ENCODE measurements at regions not wholly inside any gene's neighbourhood (a gene's known extent, or its start where the extent isn't known, plus 50 kb on each side); places are given as distances from the start of the nearest gene placed in this dataset.

DNA sequence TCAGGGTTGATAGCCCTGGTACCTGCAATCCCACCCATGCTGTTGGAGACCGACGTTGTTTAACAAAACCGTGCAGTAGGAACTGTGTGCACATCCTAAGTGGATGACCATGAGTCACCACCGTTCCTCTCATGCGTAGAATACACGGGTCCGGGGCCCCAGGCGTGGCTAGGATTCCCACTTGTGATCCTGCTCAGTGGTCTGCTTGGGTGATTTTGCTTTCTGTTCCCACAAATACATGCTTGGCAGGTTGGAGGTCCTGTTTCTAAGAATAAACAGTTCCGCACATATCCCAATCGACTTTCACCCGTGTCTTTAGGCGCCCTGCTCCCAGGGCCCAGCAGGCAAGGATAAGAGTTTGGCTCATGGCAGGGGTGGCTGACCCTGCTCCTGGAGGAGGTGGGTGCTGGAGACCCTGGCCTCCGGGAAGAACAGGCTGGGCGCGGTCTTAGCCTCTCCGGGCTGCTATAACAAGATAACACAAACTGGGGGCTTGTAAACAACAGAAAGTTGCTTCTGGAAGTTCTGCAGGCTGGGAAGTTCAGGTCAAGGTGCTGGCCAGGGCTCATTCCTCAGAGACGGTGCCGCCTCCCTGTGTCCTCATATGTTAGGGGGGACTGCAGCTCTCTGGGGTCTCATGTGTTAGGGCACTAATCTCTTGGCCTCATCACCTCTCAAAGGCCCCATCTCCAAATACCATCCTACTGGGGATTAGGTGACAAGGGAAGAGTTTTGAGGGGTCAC is 1028.3 kb downstream of the BRD1 start:
- DNase-seq (ENCODE audit: low read depth), result no peak

DNA sequence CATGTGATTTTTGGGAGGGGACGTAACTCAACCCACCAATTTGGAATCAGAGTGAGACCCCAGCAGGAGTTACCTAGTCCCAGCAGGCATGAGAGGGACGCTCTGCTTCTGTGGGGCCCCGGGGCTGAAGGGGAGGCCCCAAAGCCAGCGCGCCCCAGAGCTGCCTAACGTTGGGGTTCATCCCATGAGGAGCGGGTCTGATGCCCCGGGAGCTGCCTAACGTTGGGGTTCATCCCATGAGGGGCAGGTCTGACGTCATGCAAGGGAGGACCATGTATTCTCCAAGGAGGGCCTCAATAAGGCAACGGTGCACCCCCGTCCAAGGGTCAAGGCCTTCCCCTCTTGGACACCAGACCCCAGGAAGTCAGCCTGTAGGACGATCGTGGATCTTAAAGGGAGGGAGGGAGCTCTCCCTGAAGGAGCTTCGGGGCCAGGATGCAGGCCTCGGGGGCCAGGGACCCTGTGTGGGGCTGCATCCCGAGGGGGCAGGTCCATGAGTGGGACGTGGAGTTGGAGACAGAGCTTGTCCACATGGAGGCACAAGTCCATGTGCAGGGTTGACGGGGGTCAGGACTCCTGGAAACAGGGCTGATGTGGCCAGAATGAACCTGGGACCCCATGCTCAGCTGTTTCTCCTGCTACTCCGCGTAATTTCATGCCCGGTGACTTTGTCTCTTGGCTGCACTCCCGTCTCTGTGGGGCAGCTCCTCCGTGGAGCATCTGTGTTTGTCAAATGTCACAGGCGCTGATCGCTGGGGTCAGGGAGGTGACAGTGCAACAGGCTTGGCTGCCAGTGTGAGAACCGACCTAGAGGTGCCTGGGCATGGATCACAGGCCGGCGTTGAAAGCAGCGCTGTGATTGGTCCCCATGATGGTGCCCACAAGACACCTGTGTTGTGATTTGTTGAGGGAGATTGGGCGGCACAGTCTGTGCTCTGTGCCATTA is 1029.1 kb downstream of the BRD1 start:
- DNase-seq (ENCODE audit: low read depth), result no peak

DNA sequence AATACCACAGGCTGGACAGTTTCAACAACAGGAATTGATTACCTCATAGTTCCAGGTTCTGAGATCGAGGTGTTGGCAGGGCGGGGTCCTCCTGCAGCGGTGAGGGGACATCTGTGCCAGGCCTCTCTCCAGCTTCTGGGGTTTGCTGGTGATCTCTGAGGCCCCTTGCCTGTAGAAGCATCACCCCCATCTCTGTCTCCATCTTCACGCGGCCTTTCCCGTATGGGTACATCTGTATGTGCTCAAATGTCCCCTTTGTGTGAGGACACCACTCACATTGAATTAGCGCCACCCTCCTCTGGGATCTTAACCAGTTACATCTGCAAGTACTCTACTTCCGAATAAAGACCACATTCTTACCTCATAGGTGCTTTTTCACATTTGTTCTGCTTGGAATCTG is 1029.9 kb downstream of the BRD1 start:
- DNase-seq (ENCODE audit: low read depth), result no peak

DNA sequence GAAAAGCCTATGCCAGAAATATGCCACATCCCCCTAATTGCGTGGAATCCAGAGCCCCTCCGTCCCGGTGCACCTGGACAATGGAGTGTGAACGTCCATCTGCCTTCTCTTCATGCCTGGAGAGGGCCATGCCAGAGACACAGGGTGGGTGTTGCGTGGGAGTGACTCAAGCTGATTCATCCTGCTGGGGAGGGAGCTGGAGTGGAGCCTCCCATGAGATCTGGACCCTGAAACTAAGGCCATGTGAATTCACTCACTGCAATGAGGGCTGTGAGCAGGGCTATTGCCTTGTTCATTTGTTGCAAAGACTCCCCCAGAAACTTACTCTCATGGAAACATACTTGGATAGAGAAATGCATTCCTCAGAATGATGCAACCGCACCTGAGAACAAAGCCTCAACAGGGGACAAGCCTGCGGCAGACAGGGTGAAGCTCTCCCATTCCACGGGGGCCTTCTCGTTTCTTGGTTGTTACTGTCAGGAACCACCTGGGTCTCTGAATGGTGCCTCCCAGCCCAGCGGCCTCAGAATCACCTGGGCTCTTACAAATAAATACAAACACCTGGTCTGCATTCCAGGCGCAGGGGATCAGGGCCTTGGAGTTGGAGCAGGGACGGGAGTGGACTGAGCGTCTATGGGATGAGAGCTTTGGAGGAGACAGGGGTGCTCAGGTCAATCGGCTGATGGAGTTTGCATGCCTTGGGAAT is 1031.2 kb downstream of the BRD1 start:
- DNase-seq (ENCODE audit: low read depth), result peak; percentile 43

DNA sequence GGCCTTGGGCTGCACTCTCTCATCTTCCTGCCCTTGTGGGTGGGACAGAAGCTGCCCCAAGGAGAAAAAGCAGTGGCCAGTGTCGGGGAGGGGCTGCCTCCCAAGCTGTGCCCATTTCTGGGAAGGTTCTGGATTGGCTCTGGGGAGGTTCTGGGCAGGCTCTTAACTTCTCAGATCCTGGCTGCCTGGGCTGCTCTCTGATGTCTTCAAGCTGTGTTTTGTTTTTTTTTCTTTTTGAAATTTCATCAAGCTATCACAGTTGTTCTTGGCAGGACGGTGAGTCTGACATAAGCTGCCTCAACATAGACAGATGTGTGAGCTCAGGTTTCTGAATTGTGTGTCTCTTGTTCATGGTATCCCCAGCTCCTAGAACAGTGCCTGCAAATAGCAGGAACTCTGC is 1032.0 kb downstream of the BRD1 start:
- peak; percentile 17 for DNase-seq (ENCODE audit: low read depth)

DNA sequence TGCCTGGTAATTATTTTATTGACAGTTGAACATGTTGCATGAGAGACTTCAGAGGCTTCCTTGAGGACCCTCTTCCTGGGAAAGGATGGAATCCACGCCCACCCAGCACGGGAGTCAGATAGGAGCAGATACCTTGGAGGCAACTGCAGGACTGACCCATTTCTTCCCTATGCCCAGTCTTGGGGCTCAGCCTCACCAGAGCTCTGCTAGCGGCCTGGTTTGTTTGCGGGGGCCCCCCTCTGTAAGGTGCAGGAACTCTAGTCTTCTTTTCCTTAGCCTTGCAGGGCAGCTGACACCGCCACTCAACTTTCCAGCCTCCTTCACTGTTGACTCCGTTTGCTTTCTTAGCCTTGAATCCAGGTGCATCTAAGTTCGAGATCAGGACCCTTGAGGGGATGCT is 1032.8 kb downstream of the BRD1 start:
- DNase-seq (ENCODE audit: low read depth), result no peak

DNA sequence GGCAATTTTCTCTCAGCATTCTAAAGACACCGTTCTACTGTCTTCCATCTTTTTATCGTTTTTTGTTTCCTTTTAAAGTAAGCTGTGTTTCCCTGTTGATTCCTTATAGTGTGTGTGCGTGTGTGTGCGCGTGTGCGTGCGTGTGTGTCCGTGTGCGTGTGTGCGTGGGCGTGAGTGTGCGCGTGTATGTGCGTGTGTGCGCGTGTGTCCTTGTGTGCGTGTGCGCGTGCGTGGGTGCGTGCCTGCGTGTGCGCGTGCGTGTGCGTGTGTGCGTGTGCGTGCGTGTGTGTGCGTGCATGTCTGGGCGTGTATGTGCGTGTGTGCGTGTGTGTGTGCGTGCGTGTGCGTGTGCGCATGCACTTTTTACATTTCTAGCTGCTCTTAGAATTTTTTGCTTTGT is 1033.7 kb downstream of the BRD1 start:
- no peak for DNase-seq (ENCODE audit: low read depth)

DNA sequence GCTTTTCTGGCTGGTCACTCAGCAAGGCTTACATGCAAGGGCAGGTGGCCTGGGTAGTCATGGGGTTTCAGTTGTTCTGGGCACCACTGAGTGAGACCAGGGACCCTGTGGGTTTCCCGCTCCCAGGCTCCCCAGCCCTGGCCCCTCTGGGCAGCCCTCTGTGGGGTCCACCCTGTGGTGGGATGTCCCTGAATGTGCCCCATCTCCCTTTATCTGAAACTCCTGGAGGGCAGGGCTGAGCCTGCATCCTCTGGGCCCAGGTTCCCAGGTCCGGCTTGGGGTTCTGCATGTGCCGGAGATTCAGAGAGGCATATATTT is 1041.0 kb downstream of the BRD1 start:
- DNase-seq (ENCODE audit: low read depth), result no peak

DNA sequence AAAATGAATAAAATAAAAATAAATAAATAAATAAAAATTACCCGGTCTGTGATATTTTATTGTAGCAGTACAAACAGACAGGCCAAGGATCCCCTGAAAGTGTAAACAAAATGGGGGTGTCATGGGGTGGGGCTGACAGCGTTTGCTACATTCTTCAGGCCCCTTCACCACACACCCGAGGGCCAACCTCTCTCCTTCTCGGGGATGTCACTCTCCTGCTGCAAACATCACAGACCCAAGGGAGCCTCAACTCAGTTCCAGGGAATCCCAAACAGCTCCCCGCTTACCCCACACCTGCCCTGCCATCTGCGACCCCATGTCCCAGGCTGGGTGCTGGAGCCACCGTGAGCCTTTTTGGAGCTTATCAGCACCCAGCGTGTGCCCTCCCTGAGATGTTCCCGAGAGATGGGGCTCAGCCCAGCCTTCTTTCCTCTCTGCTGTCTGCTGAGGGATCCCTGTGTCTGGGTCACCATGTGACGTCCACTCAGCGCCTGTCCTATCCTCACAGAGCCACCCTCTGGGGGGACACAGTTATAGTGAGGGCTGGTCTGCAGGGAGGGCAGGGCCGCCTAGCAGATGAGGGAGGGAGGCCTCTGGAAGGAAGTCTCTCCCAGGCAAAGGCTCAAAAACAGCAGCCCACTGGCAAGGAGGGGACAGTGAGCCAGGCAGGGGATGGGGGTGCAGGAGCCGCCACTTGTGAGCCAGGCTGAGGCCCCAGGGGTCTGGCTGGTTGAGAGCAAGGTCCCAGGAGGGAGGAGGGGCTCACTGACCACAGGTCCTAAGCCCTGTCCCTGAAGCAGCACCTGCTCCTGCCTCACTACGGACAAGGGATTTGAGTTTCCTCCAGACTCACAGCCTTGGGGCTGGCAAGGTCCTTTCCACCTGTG is 1041.6 kb downstream of the BRD1 start:
- DNase-seq (ENCODE audit: low read depth), result no peak

DNA sequence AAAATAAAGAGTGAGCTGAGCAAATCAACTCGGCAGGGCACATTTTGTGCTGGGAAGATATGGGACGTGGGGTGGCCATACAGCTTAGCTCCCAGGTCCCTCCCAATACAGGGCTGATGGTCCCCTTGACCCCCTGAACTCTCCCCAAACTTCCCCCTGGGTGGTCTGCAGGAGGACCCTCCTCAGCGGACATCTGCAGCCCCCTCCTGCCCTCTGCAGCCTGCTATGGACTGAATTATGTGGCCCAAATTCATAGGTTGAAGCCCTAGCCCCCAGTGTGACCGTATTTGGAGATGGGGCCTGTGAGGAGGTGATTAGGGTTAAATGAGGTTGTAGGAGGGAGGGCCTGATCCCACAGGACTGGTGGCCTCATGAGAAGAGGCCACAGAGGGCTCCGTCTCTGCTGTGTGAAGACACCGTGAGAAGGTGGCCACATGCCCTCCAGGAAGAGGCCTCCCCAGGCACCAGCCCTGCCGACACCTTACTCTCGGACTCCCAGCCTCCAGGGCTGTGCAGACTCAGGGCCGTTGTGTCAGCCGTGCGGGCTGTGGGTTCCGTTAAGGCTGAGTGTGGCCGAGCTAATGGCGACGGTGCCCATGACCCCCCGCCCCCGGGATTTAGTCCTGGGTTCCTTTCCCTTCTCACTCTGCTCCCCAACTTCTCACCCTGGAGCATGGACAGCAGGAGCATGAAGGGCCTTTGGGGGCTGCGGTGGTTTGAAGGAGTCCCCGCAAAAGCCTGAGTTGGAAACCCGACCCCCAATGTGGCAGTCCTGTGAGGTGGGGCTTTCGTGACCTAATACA is 1042.8 kb downstream of the BRD1 start:
- no peak for DNase-seq (ENCODE audit: low read depth)

DNA sequence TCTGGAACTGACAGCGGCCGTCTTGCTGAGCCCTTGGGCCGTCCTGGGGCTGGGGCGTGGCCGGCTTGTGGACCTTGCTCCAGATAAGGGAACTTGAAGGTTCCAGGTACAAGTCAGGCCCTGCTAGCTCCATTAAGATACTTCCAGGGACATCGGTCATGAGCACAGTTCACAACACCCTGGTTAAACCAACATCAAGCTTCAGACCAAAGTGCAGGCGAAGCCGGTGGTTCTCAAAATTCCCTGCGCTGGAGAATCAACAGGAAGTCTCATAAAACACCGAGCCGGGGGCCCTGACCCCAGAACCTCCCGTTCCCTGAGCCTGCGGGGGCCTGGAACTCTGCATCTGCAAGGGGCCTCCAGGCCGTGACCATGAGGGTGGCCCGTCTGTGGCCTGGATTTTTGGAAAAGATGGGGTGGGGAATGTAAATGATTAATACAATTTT is 1043.8 kb downstream of the BRD1 start:
- DNase-seq (ENCODE audit: low read depth), result no peak

DNA sequence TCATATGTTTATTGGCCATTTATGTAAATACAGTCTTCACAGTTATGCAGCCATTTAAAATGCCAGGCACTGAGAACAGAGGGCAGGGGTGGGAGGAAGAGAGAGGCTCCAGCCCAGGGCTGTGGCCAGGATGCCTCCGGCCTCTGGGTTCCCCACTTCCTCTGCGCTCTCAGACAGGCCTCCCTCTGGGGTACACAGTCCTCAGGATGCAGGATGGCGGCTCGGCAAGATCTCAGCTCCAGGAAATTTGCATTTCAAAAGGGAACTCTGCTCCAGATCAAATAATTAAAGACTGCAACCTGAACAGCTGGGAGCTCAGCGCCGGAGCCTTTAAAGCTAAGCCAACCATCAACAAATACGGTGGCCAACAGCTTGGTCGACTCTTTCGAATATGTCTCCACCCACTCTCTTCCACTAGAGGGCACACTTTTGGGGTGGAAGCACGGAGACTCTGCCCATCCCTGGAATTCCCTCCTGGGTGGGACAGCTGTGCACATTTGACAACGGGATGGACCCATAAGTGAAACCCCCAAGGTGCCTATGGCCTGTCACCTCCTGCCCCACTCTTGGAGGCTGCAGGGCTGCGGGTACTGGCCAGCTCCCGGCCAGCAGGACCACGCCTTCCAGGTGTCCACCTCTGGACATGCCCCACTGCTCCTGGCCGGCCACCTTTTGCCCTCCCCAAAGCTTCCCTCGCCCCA is 1044.7 kb downstream of the BRD1 start:
- peak; percentile 40 for DNase-seq (ENCODE audit: low read depth)

DNA sequence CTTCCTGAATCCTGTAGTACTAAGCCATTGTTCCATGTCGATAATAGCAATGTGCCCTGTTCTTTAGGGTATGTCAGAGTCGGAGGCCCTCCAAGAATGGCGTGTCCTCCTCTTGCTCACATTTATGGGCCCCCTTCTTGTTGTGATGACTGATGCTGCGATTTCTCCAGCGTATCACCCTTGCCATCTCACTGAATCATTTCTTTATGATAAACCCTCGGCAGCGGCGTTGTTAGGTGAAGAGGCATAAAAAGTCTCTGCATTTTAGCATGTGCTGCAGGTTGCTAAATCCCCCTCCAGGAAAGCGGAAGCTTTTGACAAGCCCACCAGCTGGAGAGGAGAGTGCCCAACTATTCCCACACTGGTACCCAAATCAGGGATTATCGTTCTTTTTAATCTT is 1045.3 kb downstream of the BRD1 start:
- DNase-seq (ENCODE audit: low read depth), result no peak

DNA sequence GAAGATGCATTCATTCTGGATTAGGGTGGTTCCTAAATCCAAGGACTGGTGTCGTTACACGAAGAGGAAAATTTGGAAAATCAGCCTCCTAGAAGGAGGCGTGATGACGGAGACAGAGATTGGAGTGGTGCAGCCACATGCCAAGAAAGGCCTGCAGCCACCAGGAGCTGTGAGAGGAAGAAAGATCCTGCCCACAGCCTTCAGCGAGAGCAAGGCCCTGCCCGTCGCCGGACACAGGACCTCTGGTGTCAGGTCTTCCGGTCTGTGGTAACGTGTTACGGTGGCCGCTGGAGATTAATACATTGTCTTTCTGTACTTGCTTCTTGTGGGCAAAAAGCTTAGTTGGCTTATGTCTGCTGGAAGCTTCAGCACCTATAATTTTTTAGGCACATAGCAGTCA is 1045.8 kb downstream of the BRD1 start:
- no peak for DNase-seq (ENCODE audit: low read depth)

DNA sequence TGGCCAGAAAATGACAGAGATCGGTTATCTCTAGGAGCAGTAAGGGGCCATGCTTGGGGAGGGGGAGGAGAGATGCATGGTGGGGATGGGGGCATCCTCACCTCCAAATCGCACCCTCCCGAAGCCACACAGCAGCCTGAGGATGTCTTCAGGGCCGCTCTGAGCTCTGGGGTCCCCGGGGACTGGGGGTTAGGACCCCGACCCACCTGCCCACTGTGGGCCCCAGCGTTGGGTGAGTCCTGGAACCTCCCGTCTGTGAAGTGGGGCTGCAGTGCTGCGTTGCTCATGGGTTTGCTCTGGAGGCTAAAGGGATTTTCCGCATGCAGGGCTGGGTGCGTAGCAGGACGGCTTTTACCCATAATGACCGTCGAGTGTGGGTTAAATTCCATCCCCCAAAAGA is 1046.3 kb downstream of the BRD1 start:
- DNase-seq (ENCODE audit: low read depth), result no peak

DNA sequence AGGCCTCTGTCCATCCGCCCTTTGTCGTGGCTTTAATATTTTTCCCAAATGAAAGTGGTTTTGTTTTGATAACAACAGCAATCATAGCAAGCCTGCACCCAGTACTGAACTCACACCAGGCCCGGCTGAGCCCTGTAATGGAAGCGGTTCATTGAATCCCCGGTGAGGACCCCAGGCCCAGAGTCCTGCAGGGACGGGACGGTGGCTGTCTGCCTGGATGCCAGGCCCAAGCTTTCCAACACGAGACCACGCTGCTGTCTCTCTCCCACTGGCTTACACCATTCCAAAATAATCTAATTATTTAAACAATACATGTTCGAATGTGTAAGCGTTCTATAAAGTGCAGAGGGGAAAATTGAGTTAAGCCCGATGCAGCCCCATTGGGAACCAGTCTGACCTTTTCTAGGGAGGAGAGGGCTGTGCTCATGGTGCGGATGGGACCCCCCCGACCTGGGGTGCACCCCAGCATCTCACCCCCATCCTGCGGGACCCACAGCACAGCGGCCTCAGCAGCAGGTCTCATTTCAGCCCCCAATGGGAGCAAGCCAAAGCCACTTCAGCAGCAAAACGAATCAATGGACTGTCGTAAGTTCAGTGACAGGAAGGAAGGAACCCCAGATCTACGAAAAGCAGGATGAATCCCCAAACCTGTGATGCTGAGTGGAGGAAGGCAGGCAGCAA is 1046.9 kb downstream of the BRD1 start:
- no peak for DNase-seq (ENCODE audit: low read depth)

DNA sequence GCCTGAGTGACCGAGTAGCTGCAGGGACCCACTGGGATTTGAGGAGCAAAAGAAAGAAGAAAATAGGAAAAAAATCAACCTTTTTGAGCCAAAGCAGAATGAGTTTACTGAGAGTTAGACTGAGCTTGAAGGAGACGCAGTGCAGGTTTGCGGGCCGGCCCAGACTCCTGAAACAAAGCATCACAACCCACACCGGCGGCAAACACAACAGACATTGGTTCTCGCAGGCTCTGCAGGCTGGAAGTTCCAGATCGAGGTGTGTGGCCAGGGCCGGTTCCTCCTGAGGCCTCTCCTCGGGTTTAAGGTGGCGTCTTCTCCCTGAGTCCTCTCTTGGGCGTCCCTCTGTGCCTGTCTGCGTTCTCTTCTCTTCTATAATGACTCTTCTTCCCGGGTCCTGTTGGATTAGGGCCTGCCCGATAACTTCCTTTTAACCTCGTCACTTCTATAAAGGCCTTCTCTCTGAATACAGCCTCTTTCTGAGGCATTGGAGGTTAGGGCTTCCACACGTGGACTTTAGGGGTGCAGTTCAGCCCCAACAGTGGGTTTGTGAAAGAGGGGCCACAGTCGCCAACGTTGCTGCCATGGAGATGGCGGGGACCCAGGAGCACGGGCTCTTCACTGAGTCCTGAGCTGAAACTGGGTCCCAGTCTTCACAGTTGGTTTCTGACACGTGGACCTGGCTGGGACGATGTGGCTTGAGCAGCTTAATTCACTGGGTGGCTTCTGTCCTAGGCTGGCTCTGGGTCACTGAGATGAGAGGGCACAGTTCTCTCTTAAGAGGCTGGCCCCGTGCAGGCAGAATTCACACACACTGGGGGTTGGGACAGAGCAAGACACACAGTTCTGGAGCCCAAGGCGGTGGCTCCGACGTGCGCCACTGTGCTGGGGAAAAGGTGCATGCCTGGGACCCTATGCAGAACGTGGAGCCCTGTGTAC is 1047.7 kb downstream of the BRD1 start:
- DNase-seq (ENCODE audit: low read depth), result no peak

DNA sequence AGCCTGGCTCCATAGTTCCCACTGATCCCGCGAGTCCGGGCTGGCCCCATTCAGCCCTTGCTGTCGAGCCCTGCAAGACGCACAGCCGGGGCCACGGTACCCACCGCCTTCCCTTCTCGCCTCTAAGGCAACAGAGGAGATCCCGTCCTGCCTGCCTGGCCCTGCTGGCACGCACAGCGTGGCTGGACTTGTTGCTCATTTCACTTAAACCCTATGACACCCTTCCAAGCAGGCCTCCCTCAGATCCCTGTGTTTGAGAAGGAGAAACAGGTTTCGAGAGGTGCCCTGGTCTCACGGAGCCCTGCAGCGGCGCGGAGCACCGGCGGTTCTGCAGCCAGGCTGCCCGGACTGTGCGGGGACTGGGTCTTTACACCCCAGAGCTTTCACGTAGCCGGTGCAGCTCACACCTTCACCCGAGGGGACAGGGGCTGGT is 1048.4 kb downstream of the BRD1 start:
- no peak for DNase-seq (ENCODE audit: low read depth)
